ENCODE measurements at regions not wholly inside any gene's neighbourhood (a gene's known extent, or its start where the extent isn't known, plus 50 kb on each side); places are given as distances from the start of the nearest gene placed in this dataset.
A peak's percentile ranks its signal among the peaks of the same experiment; 100 is the strongest.

- no peaks in the 10 kb centered on the region for H3K36me3 ChIP-seq
- DNase-seq (no peak), ATAC-seq (no peak)
- no peaks in the 10 kb centered on the region for H3K4me1 ChIP-seq
- H3K27me3 ChIP-seq = no peaks in the 10 kb centered on the region
- H3K9me3 ChIP-seq = no peaks in the 10 kb centered on the region
- 41% methylated on average over 7 of the region's 7 CpGs for WGBS (ENCODE audit: insufficient coverage, low coverage, low lambda C conversion rate, missing lambda C conversion rate)
- no peak overlapping the region for H3K4me3 ChIP-seq
- TF ChIP-seq, protein P1, sequence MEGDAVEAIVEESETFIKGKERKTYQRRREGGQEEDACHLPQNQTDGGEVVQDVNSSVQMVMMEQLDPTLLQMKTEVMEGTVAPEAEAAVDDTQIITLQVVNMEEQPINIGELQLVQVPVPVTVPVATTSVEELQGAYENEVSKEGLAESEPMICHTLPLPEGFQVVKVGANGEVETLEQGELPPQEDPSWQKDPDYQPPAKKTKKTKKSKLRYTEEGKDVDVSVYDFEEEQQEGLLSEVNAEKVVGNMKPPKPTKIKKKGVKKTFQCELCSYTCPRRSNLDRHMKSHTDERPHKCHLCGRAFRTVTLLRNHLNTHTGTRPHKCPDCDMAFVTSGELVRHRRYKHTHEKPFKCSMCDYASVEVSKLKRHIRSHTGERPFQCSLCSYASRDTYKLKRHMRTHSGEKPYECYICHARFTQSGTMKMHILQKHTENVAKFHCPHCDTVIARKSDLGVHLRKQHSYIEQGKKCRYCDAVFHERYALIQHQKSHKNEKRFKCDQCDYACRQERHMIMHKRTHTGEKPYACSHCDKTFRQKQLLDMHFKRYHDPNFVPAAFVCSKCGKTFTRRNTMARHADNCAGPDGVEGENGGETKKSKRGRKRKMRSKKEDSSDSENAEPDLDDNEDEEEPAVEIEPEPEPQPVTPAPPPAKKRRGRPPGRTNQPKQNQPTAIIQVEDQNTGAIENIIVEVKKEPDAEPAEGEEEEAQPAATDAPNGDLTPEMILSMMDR (IDR thresholded peaks at IDR 0.05) = no peak
- intact Hi-C loops (cut with DNase I) = no loop called here
- H3K27ac ChIP-seq = no peak overlapping the region
These were observed 59.3 kb upstream of the UBE2E1 start for GRCh38 chr3:23746441-23746840.

- ATAC-seq (no peak), DNase-seq (no peak)
- no peak for TF ChIP-seq POLR2A (IDR thresholded peaks at IDR 0.05)
- TF ChIP-seq, protein P1 (IDR thresholded peaks at IDR 0.05) = no peak
- 80% methylated on average over 2 of the region's 2 CpGs for WGBS (ENCODE audit: insufficient coverage, low coverage, low lambda C conversion rate, missing lambda C conversion rate)
- Histone ChIP-seq H3K4me3 (no peak overlapping the region), H3K4me1 (no peaks in the 10 kb centered on the region), H3K36me3 (no peaks in the 10 kb centered on the region), H3K27me3 (no peaks in the 10 kb centered on the region), H3K9me3 (no peaks in the 10 kb centered on the region), H3K27ac (no peak overlapping the region)
- intact Hi-C loops (cut with DNase I) = no loop called here
These were observed 57.9 kb upstream of the UBE2E1 start for GRCh38 chr3:23747841-23748240.

- DNase-seq (no peak), ATAC-seq (peak in 2 of 4 donors; percentile 49 to 77)
- no peaks in the 10 kb centered on the region for H3K4me1 ChIP-seq
- no peaks in the 10 kb centered on the region for H3K27me3 ChIP-seq
- WGBS (ENCODE audit: insufficient coverage, low coverage, low lambda C conversion rate, missing lambda C conversion rate) = 54% methylated on average over 4 of the region's 4 CpGs
- no peaks in the 10 kb centered on the region for H3K36me3 ChIP-seq
- H3K27ac ChIP-seq = no peak overlapping the region
- H3K9me3 ChIP-seq = no peaks in the 10 kb centered on the region
- H3K4me3 ChIP-seq = no peak overlapping the region
- intact Hi-C loops (cut with DNase I) = no loop called here
- TF ChIP-seq, protein P1 (IDR thresholded peaks at IDR 0.05) = no peak
- no peak for TF ChIP-seq POLR2A (IDR thresholded peaks at IDR 0.05)
These were observed 57.2 kb upstream of the UBE2E1 start for GRCh38 chr3:23748398-23749110.

- no peaks in the 10 kb centered on the region for H3K27me3 ChIP-seq
- DNase-seq (no peak), ATAC-seq (no peak)
- H3K36me3 ChIP-seq = no peaks in the 10 kb centered on the region
- H3K4me1 ChIP-seq = no peaks in the 10 kb centered on the region
- H3K4me3 ChIP-seq = no peak overlapping the region
- no peak overlapping the region for H3K27ac ChIP-seq
- intact Hi-C loops (cut with DNase I) = no loop called here
- 80% methylated on average over 4 of the region's 4 CpGs for WGBS (ENCODE audit: insufficient coverage, low coverage, low lambda C conversion rate, missing lambda C conversion rate)
- TF ChIP-seq POLR2A (IDR thresholded peaks at IDR 0.05) = no peak
- TF ChIP-seq, protein P1 (IDR thresholded peaks at IDR 0.05) = no peak
- H3K9me3 ChIP-seq = no peaks in the 10 kb centered on the region
These were observed 56.1 kb upstream of the UBE2E1 start for GRCh38 chr3:23749609-23750008.

All from right lobe of liver (tissue), 6 donors.